ENCODE measurements at regions not wholly inside any gene's neighbourhood (a gene's known extent, or its start where the extent isn't known, plus 50 kb on each side); places are given as distances from the start of the nearest gene placed in this dataset.

GRCh38 chr10:110376767-110377160 is 72.0 kb upstream of the SMNDC1 start:
- DNase-seq (ENCODE audit: low spot score) (no peak), ATAC-seq (no peak)
- H4K20me1 ChIP-seq (replicated peaks; ENCODE audit: insufficient read depth) = no peaks in the 10 kb centered on the region
- no peaks in the 10 kb centered on the region for H3K79me2 ChIP-seq (replicated peaks; ENCODE audit: insufficient read depth)
- no peak overlapping the region for H3K27ac Mint-ChIP-seq
- TF ChIP-seq STAT1 (IDR thresholded peaks at IDR 0.05; ENCODE audit: unreplicated experiment) (no peak), EZH2 (IDR thresholded peaks at IDR 0.05; ENCODE audit: low read depth, unreplicated experiment) (no peak), NANOG (IDR thresholded peaks at IDR 0.05; ENCODE audit: borderline replicate concordance) (no peak), ZNF331 (CRISPR knock-in tag; IDR thresholded peaks at IDR 0.05; ENCODE audit: low read depth) (no peak), ETS1 (IDR thresholded peaks at IDR 0.05) (no peak), REST (IDR thresholded peaks at IDR 0.05; ENCODE audit: unreplicated experiment) (no peak), CREB1 (CRISPR knock-in tag; IDR thresholded peaks at IDR 0.05; ENCODE audit: low read depth) (no peak), EZH2phosphoT487 (IDR thresholded peaks at IDR 0.05; ENCODE audit: unreplicated experiment) (no peak), CTCF (conservative IDR thresholded peaks at IDR 0.05; ENCODE audit: low read depth in 2 of 2) (no peak), ZNF462 (CRISPR knock-in tag; IDR thresholded peaks at IDR 0.05) (no peak), JUNB (IDR thresholded peaks at IDR 0.05; ENCODE audit: unreplicated experiment) (no peak), POLR2AphosphoS5 (IDR thresholded peaks at IDR 0.05; ENCODE audit: low read depth) (no peak)
- H3K4me1 ChIP-seq (ENCODE audit: insufficient read depth) = no peaks in the 10 kb centered on the region
- H3K9me3 Mint-ChIP-seq = no peaks in the 10 kb centered on the region
- no peaks in the 10 kb centered on the region for H3K27me3 ChIP-seq (ENCODE audit: insufficient read depth)
- H3K4me3 Mint-ChIP-seq = no peak overlapping the region
- H2AFZ ChIP-seq = 0 out of 2 replicates have a peak overlapping the region, but pooled peaks have one; percentile 28
- no peak overlapping the region for H3K27ac ChIP-seq (ENCODE audit: low read depth)
- H3K27me3 Mint-ChIP-seq (ENCODE audit: insufficient read depth, low read depth, poor library complexity) = peaks cover 6% of the 10 kb centered on the region
- peaks cover 13% of the 10 kb centered on the region for H3K4me1 Mint-ChIP-seq
- H3K9me2 ChIP-seq (ENCODE audit: insufficient read depth) = no peaks in the 10 kb centered on the region; the same call in 1 of the 2 replicates
- no peak overlapping the region for H3K4me3 ChIP-seq
- H3K36me3 ChIP-seq (ENCODE audit: insufficient read depth) = no peaks in the 10 kb centered on the region
- no peak overlapping the region for H3K4me2 ChIP-seq
- no peaks in the 10 kb centered on the region for H3K36me3 Mint-ChIP-seq (ENCODE audit: low read depth)
- H3F3A ChIP-seq (replicated peaks; ENCODE audit: low read depth) = no peaks in the 10 kb centered on the region

Data from GM23338 (cell line).